GM20431 (cell line): ENCODE measurements at regions not wholly inside any gene's neighbourhood (a gene's known extent, or its start where the extent isn't known, plus 50 kb on each side); places are given as distances from the start of the nearest gene placed in this dataset.

ENCODE experiments used
- in situ Hi-C: fragments of 300-500 bp; cut with MseI, MboI; formaldehyde crosslinking; loops from one replicate; pipeline ENCODE4 v1.15.0; 2020; ENCODE audit warnings: low sequenced_read_pairs; ENCODE audit not compliant: unreplicated experiment

DNA sequence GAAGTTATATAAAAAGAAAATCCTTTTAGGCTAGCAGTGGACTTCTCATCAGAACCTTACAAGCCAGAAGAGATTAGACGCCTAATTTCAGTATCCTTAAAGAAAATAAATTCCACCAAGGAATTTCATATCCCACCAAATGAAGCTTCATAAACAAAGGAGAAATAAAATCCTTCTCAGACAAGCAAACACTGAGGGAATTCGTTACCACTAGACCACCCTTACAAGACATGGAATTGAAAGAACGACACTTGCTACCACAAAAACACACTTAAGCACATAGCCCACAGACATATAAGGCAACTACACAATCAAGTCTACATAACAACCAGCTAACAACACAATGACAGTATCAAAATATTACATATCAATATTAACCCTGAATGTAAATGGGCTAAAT is 299.2 kb downstream of the TOX3 start:
- in situ Hi-C loops = no loop called here

DNA sequence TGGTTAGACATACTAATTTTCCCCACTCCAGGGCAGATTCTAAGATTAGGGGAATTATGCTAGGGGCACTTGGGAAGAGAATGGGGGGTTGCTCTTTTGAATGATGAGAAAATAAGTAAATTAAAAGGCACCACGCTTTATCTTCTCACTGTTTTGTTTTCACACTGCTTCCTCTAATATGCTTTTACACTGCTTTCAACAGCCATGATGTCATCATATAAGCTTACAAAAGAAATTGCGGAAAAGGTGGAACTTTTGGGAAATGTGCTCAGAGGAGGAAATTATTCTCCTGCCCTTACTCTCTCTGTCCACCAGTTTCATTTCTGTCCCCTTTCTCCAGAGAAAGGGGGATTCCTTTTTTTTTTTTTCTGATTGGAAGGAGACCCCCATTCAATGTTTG is 308.2 kb downstream of the TOX3 start:
- in situ Hi-C loops = no loop called here

DNA sequence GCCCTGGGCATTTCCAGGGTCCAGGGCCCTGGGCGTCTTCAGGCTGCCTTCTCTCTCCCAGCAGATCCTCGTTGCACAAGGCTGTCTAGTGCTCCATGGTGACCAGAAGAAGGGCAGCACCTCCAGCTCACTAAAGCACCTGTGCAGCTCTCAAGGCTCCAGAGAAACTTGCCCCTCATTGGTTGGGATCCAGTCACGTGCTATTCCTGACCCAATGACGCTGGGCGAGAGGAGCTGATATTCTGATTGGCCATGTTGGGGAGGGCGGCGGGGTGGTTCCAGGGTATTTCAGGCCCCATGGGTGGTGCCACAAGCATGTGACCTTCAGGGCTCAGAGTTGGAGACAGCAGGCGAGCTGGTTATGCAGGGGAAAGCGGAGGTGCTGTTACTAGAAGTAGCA is 309.1 kb downstream of the TOX3 start:
- in situ Hi-C loops = no loop called here

DNA sequence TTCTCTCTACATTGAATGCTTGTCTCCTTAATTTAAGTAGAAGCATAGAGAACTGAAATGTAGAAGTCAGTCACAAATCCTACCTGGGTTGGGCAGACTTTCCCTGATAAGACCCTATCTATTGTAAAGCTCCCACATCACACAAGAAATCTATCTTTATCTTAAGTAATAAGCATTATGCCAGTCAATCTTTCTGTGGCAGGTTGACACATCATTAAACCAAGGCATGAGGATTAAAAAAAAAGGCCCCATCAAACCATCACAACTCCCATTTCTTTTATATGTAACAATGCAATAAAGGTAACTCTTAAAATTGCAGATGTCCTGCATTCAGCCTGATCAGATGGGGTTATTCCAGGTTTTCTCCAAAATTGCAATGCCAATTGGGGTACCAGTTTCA is 311.8 kb downstream of the TOX3 start:
- in situ Hi-C loops = no loop called here

DNA sequence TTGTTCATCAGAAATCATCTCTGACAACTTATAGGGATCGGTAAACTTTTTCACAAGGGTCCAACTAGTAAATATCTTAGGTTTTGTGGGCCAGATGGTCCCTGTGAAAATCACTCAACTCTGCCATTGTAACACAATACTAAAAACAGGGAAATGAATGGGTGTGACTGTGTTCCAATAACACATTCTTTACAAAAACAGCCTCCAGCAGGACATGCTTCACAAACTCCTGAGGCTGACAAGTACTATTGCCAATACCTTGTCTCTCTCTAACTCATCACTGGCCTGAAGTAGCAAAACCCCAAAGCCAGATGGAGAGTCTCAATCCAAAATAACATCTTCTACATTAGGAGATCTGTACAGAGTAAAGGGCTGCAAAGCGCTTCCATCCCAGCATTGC is 312.3 kb downstream of the TOX3 start:
- in situ Hi-C loops = no loop called here

DNA sequence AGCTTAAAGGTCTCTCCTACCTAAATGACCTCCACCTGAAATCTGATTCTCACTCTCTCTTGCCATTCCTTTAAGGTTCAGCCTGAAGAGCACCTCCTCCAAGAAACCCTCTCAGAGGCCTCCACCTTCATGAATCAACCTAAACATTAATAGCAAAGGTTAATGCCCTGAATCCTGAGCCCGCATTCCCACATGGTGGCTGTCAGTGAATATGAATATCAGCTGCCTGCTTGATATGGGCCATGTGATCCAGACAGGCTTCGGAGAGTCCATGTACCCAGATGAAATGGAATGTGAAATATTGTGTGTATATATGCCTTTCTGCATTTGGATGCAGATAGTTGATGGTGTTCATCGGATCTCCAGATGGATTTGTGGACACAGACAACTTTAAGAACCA is 317.5 kb downstream of the TOX3 start:
- in situ Hi-C loops = no loop called here

DNA sequence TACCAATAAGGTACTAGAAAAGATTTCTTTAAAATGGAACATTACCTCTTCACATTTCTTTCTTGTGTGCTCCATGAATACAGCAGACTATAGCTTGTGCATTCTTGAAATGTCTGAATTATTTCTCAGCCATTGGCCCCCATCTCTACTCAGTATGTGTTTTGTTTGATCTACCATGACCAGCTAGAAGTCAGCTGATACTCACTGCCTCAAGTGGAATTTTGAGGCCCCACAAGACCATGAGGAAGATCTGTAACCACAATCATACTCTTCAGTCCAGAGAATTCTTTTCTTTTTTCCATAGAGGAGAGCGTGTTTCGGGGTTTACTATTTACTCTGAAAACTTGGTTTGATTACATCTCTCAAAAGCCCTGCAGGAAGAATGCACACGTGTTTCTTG is 319.1 kb downstream of the TOX3 start:
- in situ Hi-C loops = no loop called here

DNA sequence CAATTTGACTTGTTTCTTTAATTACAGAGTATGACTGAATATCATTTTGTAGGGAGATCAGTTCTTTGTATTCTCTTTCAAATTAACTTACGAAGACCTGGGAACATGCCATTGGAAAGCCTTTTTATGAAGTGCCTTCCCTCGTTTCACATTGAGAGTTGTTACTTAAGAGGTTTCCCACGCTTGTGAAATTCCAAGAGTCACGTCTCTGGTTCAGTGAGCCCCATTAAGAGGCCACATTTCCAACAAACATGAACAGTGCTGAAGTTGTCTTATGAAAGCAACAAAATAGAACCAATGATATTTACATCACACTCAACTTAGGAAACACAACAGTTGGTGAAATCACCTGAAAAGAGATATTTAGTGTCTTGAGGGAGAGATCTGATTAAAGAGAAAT is 334.1 kb downstream of the TOX3 start:
- in situ Hi-C loops = no loop called here

DNA sequence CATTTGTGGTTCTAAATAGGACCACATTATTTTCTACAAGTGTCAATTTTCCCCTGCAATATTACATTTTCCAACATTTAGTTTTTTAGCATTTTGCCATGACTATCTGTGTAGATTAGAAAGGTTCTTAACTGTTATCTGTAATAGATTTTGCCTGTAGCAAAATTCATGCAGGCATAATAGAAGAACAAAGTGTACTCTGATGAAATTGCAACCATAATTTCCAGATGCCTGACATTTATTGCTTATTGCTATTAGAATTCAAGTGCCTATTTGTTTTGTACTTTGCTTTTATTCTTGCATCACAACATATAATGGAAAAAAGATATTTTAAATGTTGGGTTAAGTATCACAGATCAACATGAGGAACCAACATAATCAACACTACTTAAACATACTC is 337.7 kb downstream of the TOX3 start:
- in situ Hi-C loops = no loop called here

DNA sequence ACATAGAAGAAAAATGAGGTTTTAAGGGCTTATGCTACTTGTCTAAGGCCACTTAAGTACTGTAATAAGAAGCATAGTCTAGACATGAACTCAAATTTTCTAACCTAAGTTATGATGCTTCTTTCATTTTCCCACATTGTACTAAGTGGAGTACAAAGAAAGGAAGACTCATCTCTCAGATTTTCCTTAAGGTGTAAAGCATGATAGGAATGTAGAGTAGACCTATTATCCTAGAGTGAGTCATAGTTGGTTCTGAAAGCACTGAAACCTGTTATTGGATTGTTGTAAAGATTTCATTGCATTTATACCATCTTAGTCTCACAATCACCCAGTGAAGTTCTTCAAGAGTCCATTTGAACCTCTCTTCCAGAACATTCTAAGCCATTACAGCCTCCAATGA is 343.8 kb downstream of the TOX3 start:
- in situ Hi-C loops = no loop called here

DNA sequence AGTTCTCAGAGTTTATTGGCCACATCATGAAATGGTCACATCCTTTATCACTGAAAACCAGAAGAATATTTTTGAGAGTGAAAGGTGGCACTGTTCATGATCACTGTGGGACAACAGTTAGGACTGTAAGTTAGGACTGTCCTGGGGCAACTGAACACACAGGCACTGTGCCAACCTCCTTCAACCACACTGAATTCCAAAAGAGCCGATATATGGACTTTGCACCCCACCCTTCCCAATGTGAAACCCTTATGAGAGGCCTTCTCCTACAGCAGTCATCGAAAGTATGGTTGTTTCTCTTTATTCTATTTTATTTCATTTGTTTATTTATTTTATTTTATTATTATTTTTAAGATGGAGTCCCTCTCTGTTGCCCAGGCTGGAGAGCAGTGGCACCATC is 353.5 kb downstream of the TOX3 start:
- in situ Hi-C loops = loop anchor here (25.0 kb wide), 2 partner anchors 719 to 819 kb away; no protein-coding TSS in a partner anchor

DNA sequence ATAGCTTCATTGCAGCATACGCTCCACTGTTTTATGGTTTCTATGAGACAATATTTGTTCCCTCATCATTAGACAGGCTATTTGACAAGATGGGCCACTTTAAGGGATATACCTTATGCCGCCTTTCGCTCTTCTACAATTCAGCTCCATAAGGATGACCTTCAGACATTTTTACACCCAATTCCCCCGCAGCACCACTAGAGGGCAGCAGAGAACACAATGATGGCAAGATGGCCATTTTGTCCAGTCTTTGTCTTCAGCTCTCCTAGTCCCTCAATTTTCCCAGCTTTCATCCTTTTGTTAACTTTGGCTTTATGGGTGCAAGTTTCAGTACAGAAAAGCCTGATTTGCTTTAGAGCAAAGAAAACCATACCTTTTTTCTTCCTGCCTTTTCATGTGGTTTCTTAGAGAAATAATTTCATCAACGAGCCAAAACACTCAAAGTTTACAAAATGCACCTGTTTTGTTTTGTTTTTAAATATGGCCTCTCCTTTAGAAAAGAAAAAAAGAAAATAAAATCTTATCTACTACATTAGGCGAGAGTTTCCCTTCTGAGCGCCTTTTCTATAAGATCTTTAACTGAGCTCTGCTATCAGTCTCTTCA is 355.3 kb downstream of the TOX3 start:
- in situ Hi-C loops = loop anchor here (25.0 kb wide), 2 partner anchors 721 to 821 kb away; no protein-coding TSS in a partner anchor

DNA sequence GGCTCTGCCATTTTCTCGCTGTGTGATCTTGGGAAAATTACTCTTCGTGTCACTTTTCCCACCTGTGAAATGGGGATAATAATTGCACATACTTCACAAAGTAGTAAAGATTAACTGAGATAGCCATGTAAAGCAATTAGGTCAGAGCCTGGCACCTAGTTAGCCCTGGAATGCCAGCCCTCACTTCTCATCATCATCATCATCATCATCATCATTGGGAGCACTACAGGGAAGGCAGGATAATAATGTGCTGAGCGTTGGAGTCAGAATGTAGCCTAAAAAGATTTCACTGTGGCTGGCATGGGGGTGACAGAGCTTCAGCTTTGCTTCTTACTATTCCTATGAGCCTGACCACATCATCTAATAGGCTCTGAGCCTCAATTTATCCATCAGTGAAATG is 362.6 kb downstream of the TOX3 start:
- in situ Hi-C loops = loop anchor here (25.0 kb wide), 2 partner anchors 728 to 828 kb away; no protein-coding TSS in a partner anchor

DNA sequence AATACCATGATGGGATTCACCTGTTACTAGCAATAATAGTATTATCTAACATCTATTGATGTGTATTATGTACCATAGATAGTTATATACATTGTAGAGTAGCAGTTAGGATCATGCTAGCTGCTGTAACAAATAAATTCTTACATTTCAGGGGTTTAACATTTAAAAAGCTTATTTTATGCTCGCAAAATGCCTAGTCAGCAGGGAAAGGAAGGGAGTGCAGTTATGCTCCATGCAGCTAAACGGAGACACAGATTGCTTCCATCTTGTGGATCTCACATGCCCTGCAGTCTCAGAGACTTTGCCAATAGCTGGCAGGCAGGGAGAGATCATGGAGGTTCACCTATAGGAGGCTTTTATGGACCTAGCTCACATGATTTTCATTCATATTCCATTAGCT is 364.1 kb downstream of the TOX3 start:
- in situ Hi-C loops = loop anchor here (25.0 kb wide), 2 partner anchors 729 to 829 kb away; no protein-coding TSS in a partner anchor

DNA sequence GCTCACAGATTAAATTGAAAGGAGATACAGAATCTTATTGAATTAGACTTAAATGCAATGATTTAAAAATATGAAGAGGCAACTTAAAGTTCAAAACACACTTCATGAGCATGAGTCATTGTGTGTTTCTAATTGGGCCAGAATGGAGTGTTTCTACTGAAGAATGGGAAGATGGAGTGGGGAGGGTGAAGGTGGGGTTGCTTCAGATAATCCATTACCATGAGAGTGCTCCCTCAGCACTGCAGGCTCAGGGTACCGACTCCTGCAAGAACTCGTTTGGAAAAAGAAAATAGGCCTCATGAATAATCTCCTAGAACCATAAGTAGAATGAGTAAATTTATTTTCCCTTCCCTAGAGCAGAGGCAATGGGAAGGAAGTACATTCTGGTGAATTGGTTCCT is 372.8 kb downstream of the TOX3 start:
- in situ Hi-C loops = no loop called here

DNA sequence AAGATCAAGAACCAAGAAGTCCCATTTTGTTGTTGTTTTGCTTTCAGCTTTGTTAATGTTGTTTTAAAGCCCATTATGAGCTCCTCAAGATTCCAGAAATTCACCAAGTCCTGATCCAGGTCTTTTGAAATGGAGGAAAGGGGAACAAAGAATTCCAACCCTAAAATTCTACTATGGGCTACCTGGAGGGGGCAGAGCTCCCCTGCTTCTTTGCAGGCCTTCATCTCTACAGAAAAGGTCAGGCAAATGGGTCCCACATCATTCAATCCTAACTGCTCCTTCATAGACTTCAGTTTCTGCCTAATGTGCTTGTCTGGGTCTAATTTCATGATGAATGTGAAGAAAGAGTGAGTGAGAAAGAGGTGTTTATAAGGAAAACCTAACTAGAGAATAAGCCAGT is 375.5 kb downstream of the TOX3 start:
- in situ Hi-C loops = no loop called here

DNA sequence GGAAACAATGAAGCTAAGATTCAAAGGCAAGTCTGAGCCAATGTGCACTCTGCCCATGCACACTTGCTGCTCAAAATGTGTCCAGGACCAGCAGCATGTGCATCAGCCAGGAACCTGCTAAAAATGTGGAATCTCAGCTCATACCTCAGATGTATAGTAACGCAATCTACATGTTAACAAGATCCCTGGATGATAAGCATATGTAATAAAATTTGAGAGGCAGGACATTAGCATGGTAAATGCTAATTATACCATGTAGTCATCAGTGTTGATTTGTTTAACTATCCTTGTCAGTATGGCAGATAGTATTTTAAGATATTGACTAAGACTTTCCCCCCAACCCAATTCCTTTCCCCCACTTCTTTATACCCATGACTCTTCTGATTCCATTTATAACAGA is 379.6 kb downstream of the TOX3 start:
- in situ Hi-C loops = no loop called here

DNA sequence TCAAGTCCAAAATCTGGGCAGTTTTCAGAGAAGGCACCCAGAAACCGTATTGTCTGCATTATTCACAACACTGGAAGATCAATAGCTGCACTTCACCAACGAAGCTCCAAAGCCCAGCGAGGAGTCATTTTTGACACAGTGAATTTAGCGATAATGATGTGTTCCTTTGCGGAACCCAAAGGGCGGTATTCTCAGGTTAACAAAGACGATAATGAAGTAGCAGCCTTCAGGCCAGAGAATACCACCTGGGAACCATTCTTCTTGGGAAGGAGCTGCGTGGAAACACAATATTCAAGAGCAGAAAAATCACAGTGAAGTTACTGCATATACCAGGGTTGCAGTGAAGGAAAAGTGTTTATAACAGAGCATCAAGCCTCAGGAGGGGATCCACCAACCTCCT is 381.0 kb downstream of the TOX3 start:
- in situ Hi-C loops = no loop called here

DNA sequence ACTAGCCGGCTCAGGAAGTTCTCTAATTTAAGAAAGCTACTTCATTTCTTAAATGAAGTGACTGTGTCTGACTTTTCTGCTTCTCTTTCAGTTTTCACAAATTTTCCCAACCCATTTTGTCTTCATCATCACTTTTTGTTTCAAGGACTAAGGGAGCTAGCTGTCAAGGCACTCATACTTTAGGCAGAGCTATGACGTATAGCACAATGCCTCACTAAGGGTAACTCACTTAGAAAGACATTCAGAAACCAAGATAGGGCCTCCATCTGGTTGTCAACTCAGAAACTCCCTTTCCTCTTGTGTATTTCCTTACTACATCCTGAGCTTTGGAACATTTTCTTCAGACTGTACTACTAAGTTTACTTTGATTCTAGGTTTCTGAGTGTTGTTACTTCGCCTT is 397.9 kb downstream of the TOX3 start:
- in situ Hi-C loops = no loop called here

DNA sequence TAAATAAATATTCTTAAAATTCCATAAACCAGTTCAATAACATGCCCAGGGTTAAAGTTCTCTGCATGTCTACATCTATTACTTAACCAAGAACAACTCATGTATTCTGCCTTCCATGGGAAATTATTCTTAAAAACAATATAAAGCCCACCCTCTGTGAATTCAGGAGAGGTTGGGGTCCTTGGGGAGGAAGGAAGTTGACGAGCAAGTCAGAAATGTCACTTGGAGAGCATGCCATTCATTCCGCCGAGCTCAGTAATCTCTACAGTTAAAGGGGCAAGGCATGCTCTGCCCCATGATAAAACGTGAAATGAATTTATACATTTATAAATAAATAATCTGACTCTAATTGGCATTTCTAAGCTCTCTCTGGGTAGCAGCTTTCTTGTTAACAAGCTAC is 405.1 kb downstream of the TOX3 start:
- in situ Hi-C loops = no loop called here

DNA sequence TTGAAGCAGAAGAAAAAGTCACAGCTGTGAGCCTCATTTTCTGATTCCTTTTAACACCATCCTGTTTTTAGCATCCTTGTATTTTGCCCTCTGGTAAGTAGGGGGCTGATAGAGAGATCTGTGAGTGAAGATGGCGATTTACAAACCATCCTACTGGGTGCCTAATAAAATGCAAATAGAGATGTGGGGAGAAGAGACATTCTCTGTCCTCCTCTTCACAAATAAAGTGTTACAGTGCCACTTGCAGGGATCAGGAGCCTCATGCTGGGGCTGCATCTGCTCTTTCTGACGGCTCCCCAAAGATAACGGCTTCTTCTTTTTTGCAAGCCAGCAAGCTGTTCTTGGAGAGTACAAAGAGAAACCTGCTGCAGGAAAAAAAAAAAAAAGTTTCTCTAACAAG is 418.6 kb downstream of the TOX3 start:
- in situ Hi-C loops = no loop called here

DNA sequence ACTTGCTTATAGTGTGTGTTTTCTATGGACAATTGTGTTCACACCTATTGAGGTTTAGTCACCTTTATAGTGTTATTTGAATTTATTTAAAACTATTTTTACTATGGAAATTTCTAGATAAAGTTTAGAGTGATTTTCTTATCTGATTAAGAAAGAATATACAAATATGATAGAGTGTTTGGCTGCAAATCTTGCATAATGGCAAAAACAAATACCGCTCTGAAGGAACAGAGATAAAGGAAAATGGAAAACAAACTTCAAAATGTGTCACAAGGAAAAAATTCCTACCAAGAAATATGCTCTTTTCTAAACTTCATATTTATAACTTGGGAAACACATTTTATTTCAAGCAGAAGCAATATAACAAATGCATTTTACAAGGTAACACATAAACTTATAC is 423.1 kb downstream of the TOX3 start:
- in situ Hi-C loops = no loop called here
